OCI-LY1 (cell line): ENCODE measurements at regions not wholly inside any gene's neighbourhood (a gene's known extent, or its start where the extent isn't known, plus 50 kb on each side); places are given as distances from the start of the nearest gene placed in this dataset.

Experiments used
- H2AFZ ChIP-seq: fragments of 200-600 bp; sonication (generic), shearing (Covaris generic); 2 replicates; pipeline ENCODE4 v1.6.0; 2014; ENCODE audit warnings: antibody characterized with exemption, mild to moderate bottlenecking, low read length
- H3F3A ChIP-seq: fragments of 200-600 bp; sonication (generic), shearing (Covaris generic); 2 replicates; pipeline ENCODE4 v1.6.0; 2014; ENCODE audit warnings: mild to moderate bottlenecking, antibody characterized with exemption, low read length, moderate library complexity; ENCODE audit not compliant: insufficient read depth
- H3K27ac ChIP-seq: fragments of 200-600 bp; sonication (generic); 2 replicates; pipeline ENCODE4 v1.5.1; 2014; ENCODE audit warnings: low read length, mixed run types, mild to moderate bottlenecking, low read depth; ENCODE audit not compliant: poor library complexity, severe bottlenecking
- H3K27me3 ChIP-seq: fragments of 200-600 bp; sonication (generic); 2 replicates; pipeline ENCODE4 v1.6.0; 2014; ENCODE audit warnings: antibody characterized with exemption, mild to moderate bottlenecking, low read length, moderate library complexity; ENCODE audit not compliant: insufficient read depth
- H3K36me3 ChIP-seq: fragments of 200-600 bp; sonication (generic); 2 replicates; pipeline ENCODE4 v1.6.1; 2014; ENCODE audit warnings: mild to moderate bottlenecking, antibody characterized with exemption, low read length, moderate library complexity, mixed read lengths; ENCODE audit not compliant: insufficient read depth
- H3K4me1 ChIP-seq: fragments of 200-600 bp; sonication (generic); 2 replicates; pipeline ENCODE4 v1.5.1; 2014; ENCODE audit warnings: mild to moderate bottlenecking, low read length, moderate library complexity; ENCODE audit not compliant: insufficient read depth, severe bottlenecking
- H3K4me2 ChIP-seq: fragments of 200-600 bp; sonication (generic), shearing (Covaris generic); 2 replicates; pipeline ENCODE4 v1.6.1; 2014; ENCODE audit warnings: low read length
- H3K4me3 ChIP-seq: fragments of 200-600 bp; sonication (generic); 2 replicates; pipeline ENCODE4 v1.5.1; 2014; ENCODE audit warnings: low read length, low read depth, mild to moderate bottlenecking, mixed read lengths; ENCODE audit not compliant: poor library complexity, severe bottlenecking
- H3K79me2 ChIP-seq: fragments of 200-600 bp; shearing (Covaris generic); 2 replicates; pipeline ENCODE4 v1.6.1; 2016; ENCODE audit warnings: mixed run types, low read length, mixed read lengths; ENCODE audit not compliant: insufficient read depth
- H3K9ac ChIP-seq: fragments of 200-600 bp; sonication (generic), shearing (Covaris generic); 2 replicates; pipeline ENCODE4 v1.6.1; 2014; ENCODE audit warnings: mild to moderate bottlenecking, low read length, mixed read lengths
- H3K9me2 ChIP-seq: fragments of 200-600 bp; sonication (generic), shearing (Covaris generic); 2 replicates; pipeline ENCODE4 v1.6.1; 2014; ENCODE audit warnings: low read depth, mild to moderate bottlenecking, low read length, mixed read lengths
- H3K9me3 ChIP-seq: fragments of 200-600 bp; shearing (Covaris generic); 2 replicates; pipeline ENCODE4 v1.6.1; 2014; ENCODE audit warnings: low read length, mixed read lengths
- H4K20me1 ChIP-seq: fragments of 200-600 bp; sonication (generic), shearing (Covaris generic); 2 replicates; pipeline ENCODE4 v1.6.0; 2016; ENCODE audit warnings: mild to moderate bottlenecking, low read length; ENCODE audit not compliant: insufficient read depth
- EZH2 ChIP-seq: fragments of 200-600 bp; sonication (generic), shearing (Covaris generic); IDR thresholded peaks from 2 replicates; pipeline ENCODE4 v1.8.0; 2017; ENCODE audit warnings: borderline replicate concordance, mixed run types, mild to moderate bottlenecking, antibody characterized with exemption, low read length, moderate library complexity, mixed read lengths
- TF ChIP-seq, protein P1 (sequence below): fragments of 200-600 bp; sonication (generic), shearing (Covaris generic); IDR thresholded peaks from 2 replicates; pipeline ENCODE4 v1.5.1; 2017; ENCODE audit warnings: mild to moderate bottlenecking, antibody characterized with exemption, low read length, moderate library complexity, mixed read lengths

DNA sequence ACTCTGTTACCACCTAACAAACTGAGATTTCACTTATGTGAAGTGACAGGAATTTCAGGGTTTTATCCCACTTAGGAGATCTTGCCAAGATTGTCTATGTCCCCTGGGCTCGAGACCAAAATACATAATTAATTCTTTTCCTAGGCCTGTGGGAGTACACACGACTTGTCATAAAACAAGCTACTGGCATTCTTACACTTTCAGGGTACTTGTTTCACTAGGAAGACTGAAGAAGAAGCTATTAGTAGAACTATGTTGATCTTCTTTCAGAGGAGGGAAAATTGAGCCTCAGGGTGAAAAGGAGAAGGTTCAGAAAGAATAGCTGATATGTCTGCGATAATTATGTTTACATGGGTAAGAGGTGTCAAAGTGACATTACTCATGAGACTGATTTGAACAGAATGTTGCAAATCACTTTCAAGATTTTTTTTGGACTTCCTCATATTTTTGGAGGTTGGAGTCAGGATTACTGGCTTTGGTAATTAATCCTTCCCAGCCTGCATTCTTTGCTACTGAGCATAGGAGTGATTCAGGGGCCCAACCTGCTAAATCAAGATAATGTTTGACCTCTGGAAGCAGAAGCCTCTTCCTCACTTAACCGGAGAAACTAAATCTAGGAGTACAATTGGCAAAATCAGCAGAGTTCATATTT lies 240.0 kb upstream of the NT5C1B start:
- no peak overlapping the region for H3K27ac ChIP-seq
- H4K20me1 ChIP-seq = no peaks in the 10 kb centered on the region
- H3K4me3 ChIP-seq = no peak overlapping the region
- H2AFZ ChIP-seq = no peak overlapping the region
- no peak overlapping the region for H3K4me2 ChIP-seq
- H3K9me3 ChIP-seq = no peaks in the 10 kb centered on the region
- no peak for TF ChIP-seq EZH2
- TF ChIP-seq, protein P1, sequence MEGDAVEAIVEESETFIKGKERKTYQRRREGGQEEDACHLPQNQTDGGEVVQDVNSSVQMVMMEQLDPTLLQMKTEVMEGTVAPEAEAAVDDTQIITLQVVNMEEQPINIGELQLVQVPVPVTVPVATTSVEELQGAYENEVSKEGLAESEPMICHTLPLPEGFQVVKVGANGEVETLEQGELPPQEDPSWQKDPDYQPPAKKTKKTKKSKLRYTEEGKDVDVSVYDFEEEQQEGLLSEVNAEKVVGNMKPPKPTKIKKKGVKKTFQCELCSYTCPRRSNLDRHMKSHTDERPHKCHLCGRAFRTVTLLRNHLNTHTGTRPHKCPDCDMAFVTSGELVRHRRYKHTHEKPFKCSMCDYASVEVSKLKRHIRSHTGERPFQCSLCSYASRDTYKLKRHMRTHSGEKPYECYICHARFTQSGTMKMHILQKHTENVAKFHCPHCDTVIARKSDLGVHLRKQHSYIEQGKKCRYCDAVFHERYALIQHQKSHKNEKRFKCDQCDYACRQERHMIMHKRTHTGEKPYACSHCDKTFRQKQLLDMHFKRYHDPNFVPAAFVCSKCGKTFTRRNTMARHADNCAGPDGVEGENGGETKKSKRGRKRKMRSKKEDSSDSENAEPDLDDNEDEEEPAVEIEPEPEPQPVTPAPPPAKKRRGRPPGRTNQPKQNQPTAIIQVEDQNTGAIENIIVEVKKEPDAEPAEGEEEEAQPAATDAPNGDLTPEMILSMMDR = no peak
- H3K9me2 ChIP-seq = no peaks in the 10 kb centered on the region
- no peaks in the 10 kb centered on the region for H3K36me3 ChIP-seq
- no peaks in the 10 kb centered on the region for H3K79me2 ChIP-seq
- H3K4me1 ChIP-seq = no peaks in the 10 kb centered on the region
- H3K9ac ChIP-seq = no peak overlapping the region
- no peaks in the 10 kb centered on the region for H3K27me3 ChIP-seq
- no peaks in the 10 kb centered on the region for H3F3A ChIP-seq

DNA sequence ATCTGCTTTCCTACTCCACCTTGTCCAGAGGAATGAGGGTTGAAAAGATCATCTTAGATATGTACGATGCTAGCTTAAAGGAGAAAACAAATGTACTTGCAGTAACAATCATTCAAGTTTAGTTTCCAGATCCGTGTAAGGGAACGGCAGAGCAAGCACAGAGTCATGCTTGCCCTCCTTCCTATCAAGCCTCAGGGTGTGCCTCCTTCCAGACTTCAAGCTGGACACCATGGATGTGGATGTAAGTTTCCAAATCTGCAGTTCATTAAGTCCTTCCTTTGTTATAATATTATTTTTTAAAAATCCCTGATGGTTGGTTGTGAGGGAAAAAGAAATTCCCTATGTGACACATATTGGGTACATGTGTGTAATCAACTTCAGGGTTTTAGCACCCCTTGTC lies 238.9 kb upstream of the NT5C1B start:
- no peak overlapping the region for H3K27ac ChIP-seq
- no peak overlapping the region for H3K4me3 ChIP-seq
- no peaks in the 10 kb centered on the region for H3K9me3 ChIP-seq
- H3K79me2 ChIP-seq = no peaks in the 10 kb centered on the region
- H3K36me3 ChIP-seq = no peaks in the 10 kb centered on the region
- H3F3A ChIP-seq = no peaks in the 10 kb centered on the region
- no peak overlapping the region for H3K9ac ChIP-seq
- H3K4me2 ChIP-seq = no peak overlapping the region
- H3K27me3 ChIP-seq = no peaks in the 10 kb centered on the region
- H2AFZ ChIP-seq = no peak overlapping the region
- H3K4me1 ChIP-seq = no peaks in the 10 kb centered on the region
- TF ChIP-seq EZH2 = no peak
- TF ChIP-seq, protein P1 = no peak
- no peaks in the 10 kb centered on the region for H3K9me2 ChIP-seq
- no peaks in the 10 kb centered on the region for H4K20me1 ChIP-seq

DNA sequence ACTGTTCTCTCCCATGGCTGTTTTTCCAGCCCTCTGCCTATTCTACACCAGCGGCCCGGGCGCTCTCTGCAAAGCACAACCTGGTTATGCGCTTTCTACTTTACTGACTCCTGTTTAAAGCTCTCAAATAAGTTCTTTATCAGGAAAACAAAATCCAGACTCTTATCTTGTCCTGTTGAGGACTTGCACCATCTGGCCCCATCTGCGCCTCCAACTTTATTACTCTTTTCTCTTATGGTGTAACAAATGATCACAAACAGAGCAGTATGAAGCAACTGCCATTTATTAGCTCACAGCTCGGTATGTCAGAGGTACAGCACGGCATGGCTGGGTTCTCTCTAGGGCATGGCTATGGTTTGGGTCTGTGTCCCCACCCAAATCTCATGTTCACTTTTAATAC lies 236.5 kb upstream of the NT5C1B start:
- no peak for TF ChIP-seq EZH2
- TF ChIP-seq, protein P1 = no peak

More for the DNA sequence above, 236.5 kb upstream of the NT5C1B start:
- Histone ChIP-seq H2AFZ (no peak overlapping the region), H3K4me1 (no peaks in the 10 kb centered on the region), H3K4me2 (no peak overlapping the region), H3K9me3 (no peaks in the 10 kb centered on the region), H3K9ac (no peak overlapping the region), H4K20me1 (no peaks in the 10 kb centered on the region), H3K79me2 (no peaks in the 10 kb centered on the region), H3K27ac (no peak overlapping the region), H3K27me3 (no peaks in the 10 kb centered on the region), H3K4me3 (no peak overlapping the region), H3F3A (no peaks in the 10 kb centered on the region), H3K36me3 (no peaks in the 10 kb centered on the region), H3K9me2 (no peaks in the 10 kb centered on the region)
